ENCODE measurements at regions not wholly inside any gene's neighbourhood (a gene's known extent, or its start where the extent isn't known, plus 50 kb on each side); places are given as distances from the start of the nearest gene placed in this dataset.

DNA sequence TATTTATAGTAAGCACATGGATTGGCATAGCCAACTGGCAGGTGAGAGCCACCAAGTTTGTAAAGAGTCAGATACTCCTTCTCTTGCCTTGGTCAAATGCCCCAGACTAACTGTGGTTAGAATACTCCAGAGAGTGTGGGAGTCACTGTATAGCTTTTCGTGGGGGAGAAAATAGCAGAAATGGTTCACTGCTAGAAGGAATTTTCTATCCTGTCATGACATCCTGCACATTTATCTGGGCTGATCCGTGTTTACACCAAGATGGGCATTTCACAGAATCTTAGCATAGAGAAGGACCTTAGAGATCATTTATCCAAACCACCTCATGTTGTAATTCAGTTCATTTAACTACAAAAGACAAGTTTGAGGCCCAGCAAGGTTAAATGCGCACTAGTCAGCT, 460.8 kb downstream of the ENC1 start:
- no peaks in the 10 kb centered on the region for H4K20me1 ChIP-seq (ENCODE audit: insufficient read depth)
- DNase-seq (ENCODE audit: low read depth, low spot score), result no peak
- no peaks in the 10 kb centered on the region for H3K79me2 ChIP-seq (ENCODE audit: insufficient read depth, low read length)
- H3K9ac ChIP-seq (ENCODE audit: low read length), result no peak overlapping the region
- H3K4me3 ChIP-seq (replicated peaks in 1 of 2; ENCODE audit: low read depth in 1 of 2, low read length in 2 of 2), result no peak overlapping the region
- intact Hi-C loops (cut with micrococcal nuclease), result no loop called here
- H3K27ac ChIP-seq (ENCODE audit: low read depth, low read length), result no peak overlapping the region
- H3K4me1 ChIP-seq (ENCODE audit: control insufficient read depth in 1 of 2, insufficient read depth in 2 of 2, low read length in 2 of 2), result no peaks in the 10 kb centered on the region
- no peaks in the 10 kb centered on the region for H3K36me3 ChIP-seq (ENCODE audit: control insufficient read depth in 1 of 2, insufficient read depth in 2 of 2, low read length in 2 of 2)
- no peak overlapping the region for H3K4me2 ChIP-seq (ENCODE audit: low read length)
- no peak for ATAC-seq
- H2AFZ ChIP-seq (ENCODE audit: low read depth, low read length, poor library complexity, severe bottlenecking), result no peak overlapping the region
- POLR2A ChIA-PET, result no interaction called here
- BruUV-seq (replicated peaks), result no TSS peak
- no peaks in the 10 kb centered on the region for H3K9me3 ChIP-seq (ENCODE audit: control insufficient read depth in 1 of 2, insufficient read depth in 1 of 2, low read depth in 1 of 2, low read length in 2 of 2)
- no peak for TF ChIP-seq ZNF274 (IDR thresholded peaks at IDR 0.05; ENCODE audit: low read depth, low read length)
- H3K27me3 ChIP-seq (ENCODE audit: insufficient read depth, low read length), result no peaks in the 10 kb centered on the region
- RAD21 ChIA-PET (ENCODE audit: low non-redundant PET in 1 of 2, low total read pairs in 2 of 2, uncharacterized antibody in 2 of 2, unreplicated experiment in 2 of 2), result no interaction called here
- H3K9me2 ChIP-seq (ENCODE audit: insufficient read depth), result no peaks in the 10 kb centered on the region; the same call in 1 of the 2 replicates
- CTCF ChIA-PET, result no interaction called here

DNA sequence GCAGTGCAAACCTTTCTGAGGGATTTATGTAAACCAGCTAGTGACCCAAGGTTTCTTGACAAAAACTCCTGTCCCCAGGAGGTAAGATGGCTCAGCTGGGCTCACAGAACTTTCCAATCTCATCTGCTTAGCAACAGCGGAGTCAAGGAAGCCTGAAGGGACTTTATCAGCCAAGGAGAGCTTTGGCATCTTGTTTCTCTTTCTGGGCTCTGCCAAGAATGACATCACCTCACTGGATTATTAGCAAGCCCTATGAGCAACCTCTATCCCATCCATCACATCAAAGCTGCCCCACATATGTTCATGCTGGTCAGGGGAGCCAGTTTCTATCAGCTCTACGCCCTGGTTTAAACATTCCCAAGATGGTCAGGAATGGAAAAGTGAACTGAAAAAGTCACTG, 461.3 kb downstream of the ENC1 start:
- DNase-seq (ENCODE audit: low read depth, low spot score) (no peak), ATAC-seq (no peak)
- no TSS peak for BruUV-seq (replicated peaks)
- RAD21 ChIA-PET (ENCODE audit: low non-redundant PET in 1 of 2, low total read pairs in 2 of 2, uncharacterized antibody in 2 of 2, unreplicated experiment in 2 of 2), result no interaction called here
- Histone ChIP-seq H3K36me3 (ENCODE audit: control insufficient read depth in 1 of 2, insufficient read depth in 2 of 2, low read length in 2 of 2) (no peaks in the 10 kb centered on the region), H3K4me3 (replicated peaks in 1 of 2; ENCODE audit: low read depth in 1 of 2, low read length in 2 of 2) (no peak overlapping the region), H3K4me2 (ENCODE audit: low read length) (no peak overlapping the region), H3K9me3 (ENCODE audit: control insufficient read depth in 1 of 2, insufficient read depth in 1 of 2, low read depth in 1 of 2, low read length in 2 of 2) (no peaks in the 10 kb centered on the region), H3K27ac (ENCODE audit: low read depth, low read length) (no peak overlapping the region), H2AFZ (ENCODE audit: low read depth, low read length, poor library complexity, severe bottlenecking) (no peak overlapping the region), H3K79me2 (ENCODE audit: insufficient read depth, low read length) (no peaks in the 10 kb centered on the region), H3K9ac (ENCODE audit: low read length) (no peak overlapping the region), H4K20me1 (ENCODE audit: insufficient read depth) (no peaks in the 10 kb centered on the region), H3K27me3 (ENCODE audit: insufficient read depth, low read length) (no peaks in the 10 kb centered on the region), H3K9me2 (ENCODE audit: insufficient read depth) (no peaks in the 10 kb centered on the region; the same call in 1 of the 2 replicates), H3K4me1 (ENCODE audit: control insufficient read depth in 1 of 2, insufficient read depth in 2 of 2, low read length in 2 of 2) (no peaks in the 10 kb centered on the region)
- intact Hi-C loops (cut with micrococcal nuclease), result no loop called here
- TF ChIP-seq, protein P1, sequence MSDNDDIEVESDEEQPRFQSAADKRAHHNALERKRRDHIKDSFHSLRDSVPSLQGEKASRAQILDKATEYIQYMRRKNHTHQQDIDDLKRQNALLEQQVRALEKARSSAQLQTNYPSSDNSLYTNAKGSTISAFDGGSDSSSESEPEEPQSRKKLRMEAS (IDR thresholded peaks at IDR 0.05), result no peak
- TF ChIP-seq SP1 (IDR thresholded peaks at IDR 0.05; ENCODE audit: low read depth), result no peak
- no peak for TF ChIP-seq EZH2 (IDR thresholded peaks at IDR 0.05)
- no peak for TF ChIP-seq RAD21 (IDR thresholded peaks at IDR 0.05; ENCODE audit: low read depth)
- no peak for TF ChIP-seq JUND (IDR thresholded peaks at IDR 0.05)
- TF ChIP-seq, protein P2, sequence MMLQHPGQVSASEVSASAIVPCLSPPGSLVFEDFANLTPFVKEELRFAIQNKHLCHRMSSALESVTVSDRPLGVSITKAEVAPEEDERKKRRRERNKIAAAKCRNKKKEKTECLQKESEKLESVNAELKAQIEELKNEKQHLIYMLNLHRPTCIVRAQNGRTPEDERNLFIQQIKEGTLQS (IDR thresholded peaks at IDR 0.05), result no peak
- no peak for TF ChIP-seq EZH2phosphoT487 (IDR thresholded peaks at IDR 0.05; ENCODE audit: borderline replicate concordance)
- TF ChIP-seq, protein P3, sequence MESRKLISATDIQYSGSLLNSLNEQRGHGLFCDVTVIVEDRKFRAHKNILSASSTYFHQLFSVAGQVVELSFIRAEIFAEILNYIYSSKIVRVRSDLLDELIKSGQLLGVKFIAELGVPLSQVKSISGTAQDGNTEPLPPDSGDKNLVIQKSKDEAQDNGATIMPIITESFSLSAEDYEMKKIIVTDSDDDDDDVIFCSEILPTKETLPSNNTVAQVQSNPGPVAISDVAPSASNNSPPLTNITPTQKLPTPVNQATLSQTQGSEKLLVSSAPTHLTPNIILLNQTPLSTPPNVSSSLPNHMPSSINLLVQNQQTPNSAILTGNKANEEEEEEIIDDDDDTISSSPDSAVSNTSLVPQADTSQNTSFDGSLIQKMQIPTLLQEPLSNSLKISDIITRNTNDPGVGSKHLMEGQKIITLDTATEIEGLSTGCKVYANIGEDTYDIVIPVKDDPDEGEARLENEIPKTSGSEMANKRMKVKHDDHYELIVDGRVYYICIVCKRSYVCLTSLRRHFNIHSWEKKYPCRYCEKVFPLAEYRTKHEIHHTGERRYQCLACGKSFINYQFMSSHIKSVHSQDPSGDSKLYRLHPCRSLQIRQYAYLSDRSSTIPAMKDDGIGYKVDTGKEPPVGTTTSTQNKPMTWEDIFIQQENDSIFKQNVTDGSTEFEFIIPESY (IDR thresholded peaks at IDR 0.05; ENCODE audit: extremely low read depth, insufficient replicate concordance, low read length), result no peak
- CTCF ChIA-PET, result no interaction called here
- POLR2A ChIA-PET, result no interaction called here
